Endodermal cell (in vitro differentiated cells): ENCODE measurements at regions not wholly inside any gene's neighbourhood (a gene's known extent, or its start where the extent isn't known, plus 50 kb on each side); places are given as distances from the start of the nearest gene placed in this dataset.
A peak's percentile ranks its signal among the peaks of the same experiment; 100 is the strongest.

Experiments
- DNase-seq: peaks from one replicate; pipeline ENCODE4 v3.0.0-alpha.2; 2017
- H3K27ac ChIP-seq: 2 replicates; pipeline ENCODE4 v1.5.1; 2013; ENCODE audit warnings: mild to moderate bottlenecking, low read depth, low read length, moderate library complexity
- H3K27me3 ChIP-seq: 2 replicates; pipeline ENCODE4 v1.6.1; 2013; ENCODE audit warnings: mild to moderate bottlenecking, low read length, moderate library complexity; ENCODE audit not compliant: insufficient read depth, control insufficient read depth, poor library complexity, severe bottlenecking
- H3K36me3 ChIP-seq: 2 replicates; pipeline ENCODE4 v1.7.0; 2013; ENCODE audit warnings: mild to moderate bottlenecking, low read length, moderate library complexity; ENCODE audit not compliant: control insufficient read depth, insufficient read depth
- H3K4me1 ChIP-seq: one replicate; pipeline ENCODE4 v1.7.0; 2013; ENCODE audit warnings: low read length; ENCODE audit not compliant: control insufficient read depth, insufficient read depth
- H3K4me3 ChIP-seq: 2 replicates; pipeline ENCODE4 v1.5.1; 2013; ENCODE audit warnings: mild to moderate bottlenecking, low read length, moderate library complexity
- H3K9ac ChIP-seq: 2 replicates; pipeline ENCODE4 v1.6.1; 2013; ENCODE audit warnings: mild to moderate bottlenecking, low read length, moderate library complexity; ENCODE audit not compliant: poor library complexity, severe bottlenecking; ENCODE audit errors: extremely low read depth
- H3K9me3 ChIP-seq: 2 replicates; pipeline ENCODE4 v1.6.1; 2013; ENCODE audit warnings: mild to moderate bottlenecking, low read length, moderate library complexity; ENCODE audit not compliant: control insufficient read depth
- H3K27ac Mint-ChIP-seq: 2 replicates; pipeline ENCODE4 v1.8.0; 2020; ENCODE audit warnings: mixed read lengths
- H3K27me3 Mint-ChIP-seq: 2 replicates; pipeline ENCODE4 v1.8.0; 2021; ENCODE audit warnings: mild to moderate bottlenecking, mixed read lengths; ENCODE audit not compliant: insufficient read depth
- H3K36me3 Mint-ChIP-seq: 2 replicates; pipeline ENCODE4 v1.8.0; 2020; ENCODE audit warnings: low read depth, mixed read lengths
- H3K4me1 Mint-ChIP-seq: 2 replicates; pipeline ENCODE4 v1.8.0; 2020; ENCODE audit warnings: mixed read lengths
- H3K4me3 Mint-ChIP-seq: 2 replicates; pipeline ENCODE4 v1.8.0; 2020; ENCODE audit warnings: mild to moderate bottlenecking, moderate library complexity, mixed read lengths
- H3K9me3 Mint-ChIP-seq: 2 replicates; pipeline ENCODE4 v1.8.0; 2020; ENCODE audit warnings: mild to moderate bottlenecking, mixed read lengths
- WGBS, 2 experiments: methylation state at CpG; one replicate each; pipeline versions ENCODE4 v1.1.5 to v1.1.7; 2013; ENCODE audit warnings: missing lambda C conversion rate in 2 of 2, mixed read lengths in 1 of 2; ENCODE audit not compliant: insufficient coverage in 1 of 2, insufficient read length in 1 of 2; 5-methylcytosine and 5-hydroxymethylcytosine counted together
- TF ChIP-seq, protein P1 (sequence below): fragments of 200-600 bp; sonication (generic); conservative IDR thresholded peaks from 2 replicates; pipeline ENCODE4 v1.5.0; 2021; ENCODE audit warnings: antibody characterized with exemption, mild to moderate bottlenecking

DNA sequence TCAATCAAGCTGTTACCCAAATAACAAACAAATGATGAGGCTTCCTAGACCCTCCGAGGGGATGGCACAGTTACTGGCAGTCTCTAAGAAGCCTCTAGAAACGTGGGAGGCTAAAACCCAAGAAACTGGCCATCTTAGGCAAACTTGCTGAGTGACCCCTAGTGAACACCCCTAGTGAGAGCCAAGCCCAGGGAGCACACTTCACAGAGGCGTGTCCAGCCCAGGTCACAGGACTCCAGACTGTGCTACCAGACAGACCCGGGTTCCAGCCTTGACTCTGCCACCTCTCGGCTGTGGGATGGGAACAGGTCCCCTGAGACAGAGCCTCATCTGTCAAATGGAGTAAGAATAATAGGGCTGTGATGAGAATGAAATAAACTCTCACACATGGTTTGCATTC lies 83.5 kb upstream of the ASAP2 start:
- Mint-ChIP-seq H3K36me3 (no peaks in the 10 kb centered on the region), H3K4me1 (no peaks in the 10 kb centered on the region), H3K4me3 (no peak overlapping the region), H3K27me3 (no peaks in the 10 kb centered on the region), H3K27ac (no peak overlapping the region), H3K9me3 (peaks cover 11% of the 10 kb centered on the region)
- Histone ChIP-seq H3K36me3 (no peaks in the 10 kb centered on the region), H3K9ac (no peak overlapping the region), H3K27ac (no peak overlapping the region), H3K9me3 (peaks cover 6% of the 10 kb centered on the region), H3K27me3 (no peaks in the 10 kb centered on the region), H3K4me3 (no peak overlapping the region), H3K4me1 (no peaks in the 10 kb centered on the region)
- TF ChIP-seq, protein P1, sequence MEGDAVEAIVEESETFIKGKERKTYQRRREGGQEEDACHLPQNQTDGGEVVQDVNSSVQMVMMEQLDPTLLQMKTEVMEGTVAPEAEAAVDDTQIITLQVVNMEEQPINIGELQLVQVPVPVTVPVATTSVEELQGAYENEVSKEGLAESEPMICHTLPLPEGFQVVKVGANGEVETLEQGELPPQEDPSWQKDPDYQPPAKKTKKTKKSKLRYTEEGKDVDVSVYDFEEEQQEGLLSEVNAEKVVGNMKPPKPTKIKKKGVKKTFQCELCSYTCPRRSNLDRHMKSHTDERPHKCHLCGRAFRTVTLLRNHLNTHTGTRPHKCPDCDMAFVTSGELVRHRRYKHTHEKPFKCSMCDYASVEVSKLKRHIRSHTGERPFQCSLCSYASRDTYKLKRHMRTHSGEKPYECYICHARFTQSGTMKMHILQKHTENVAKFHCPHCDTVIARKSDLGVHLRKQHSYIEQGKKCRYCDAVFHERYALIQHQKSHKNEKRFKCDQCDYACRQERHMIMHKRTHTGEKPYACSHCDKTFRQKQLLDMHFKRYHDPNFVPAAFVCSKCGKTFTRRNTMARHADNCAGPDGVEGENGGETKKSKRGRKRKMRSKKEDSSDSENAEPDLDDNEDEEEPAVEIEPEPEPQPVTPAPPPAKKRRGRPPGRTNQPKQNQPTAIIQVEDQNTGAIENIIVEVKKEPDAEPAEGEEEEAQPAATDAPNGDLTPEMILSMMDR, result no peak
- peak; percentile 22 for DNase-seq
- whole genome bisulfite sequencing, 2 experiments, result 77 to 78% methylated on average over 5 of the region's 5 CpGs

GRCh38 chr2:9122367-9122766 lies 84.2 kb upstream of the ASAP2 start:
- H3K9me3 Mint-ChIP-seq, result peaks cover 11% of the 10 kb centered on the region
- H3K27ac Mint-ChIP-seq, result no peak overlapping the region
- no peak overlapping the region for H3K9ac ChIP-seq
- 90 to 95% methylated on average over 8 of the region's 8 CpGs for WGBS, 2 experiments
- DNase-seq, result no peak
- H3K27me3 Mint-ChIP-seq, result no peaks in the 10 kb centered on the region
- H3K36me3 Mint-ChIP-seq, result no peaks in the 10 kb centered on the region
- TF ChIP-seq, protein P1, result no peak
- H3K4me3 Mint-ChIP-seq, result no peak overlapping the region
- no peak overlapping the region for H3K4me3 ChIP-seq
- H3K4me1 Mint-ChIP-seq, result no peaks in the 10 kb centered on the region
- H3K9me3 ChIP-seq, result peaks cover 6% of the 10 kb centered on the region
- no peaks in the 10 kb centered on the region for H3K27me3 ChIP-seq
- H3K27ac ChIP-seq, result no peak overlapping the region
- no peaks in the 10 kb centered on the region for H3K4me1 ChIP-seq
- H3K36me3 ChIP-seq, result no peaks in the 10 kb centered on the region

DNA sequence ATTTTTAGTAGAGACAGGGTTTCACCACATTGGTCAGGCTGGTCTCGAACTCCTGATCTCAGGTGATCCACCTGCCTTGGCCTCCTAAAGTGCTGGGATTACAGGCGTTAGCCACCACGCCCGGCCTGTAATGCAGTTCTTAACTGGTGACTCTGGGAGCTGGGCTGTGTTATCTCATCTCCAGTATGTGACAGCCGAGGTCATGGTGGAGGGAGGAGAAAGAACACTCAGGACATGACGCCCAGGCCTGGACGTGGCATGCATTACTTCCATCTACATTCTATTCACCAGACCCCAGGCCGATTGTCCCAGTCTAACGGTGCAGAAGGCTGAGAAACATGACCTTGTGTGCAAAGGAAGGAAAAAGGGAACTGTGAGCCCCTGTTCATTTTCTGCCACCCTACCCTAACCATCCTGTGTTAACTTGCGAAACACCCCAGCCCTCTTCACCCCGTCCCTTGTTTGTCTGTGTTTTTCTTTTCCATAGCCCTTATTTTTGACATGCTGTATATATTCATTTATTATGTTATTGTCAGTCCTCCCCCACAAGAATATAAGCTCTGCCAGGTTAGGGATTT lies 88.1 kb upstream of the ASAP2 start:
- H3K4me1 ChIP-seq, result no peaks in the 10 kb centered on the region
- DNase-seq, result peak; percentile 25
- no peaks in the 10 kb centered on the region for H3K36me3 ChIP-seq
- TF ChIP-seq, protein P1, result no peak
- no peak overlapping the region for H3K9ac ChIP-seq
- H3K4me3 ChIP-seq, result no peak overlapping the region
- WGBS, 2 experiments, result 93 to 100% methylated on average over 5 to 9 of the region's 11 CpGs
- no peaks in the 10 kb centered on the region for H3K9me3 ChIP-seq
- Mint-ChIP-seq H3K4me3 (no peak overlapping the region), H3K27ac (no peak overlapping the region), H3K36me3 (no peaks in the 10 kb centered on the region), H3K27me3 (no peaks in the 10 kb centered on the region), H3K4me1 (peaks cover 2% of the 10 kb centered on the region), H3K9me3 (no peaks in the 10 kb centered on the region)
- no peak overlapping the region for H3K27ac ChIP-seq
- H3K27me3 ChIP-seq, result no peaks in the 10 kb centered on the region
